ENCODE measurements at regions not wholly inside any gene's neighbourhood (a gene's known extent, or its start where the extent isn't known, plus 50 kb on each side); places are given as distances from the start of the nearest gene placed in this dataset.

DNA sequence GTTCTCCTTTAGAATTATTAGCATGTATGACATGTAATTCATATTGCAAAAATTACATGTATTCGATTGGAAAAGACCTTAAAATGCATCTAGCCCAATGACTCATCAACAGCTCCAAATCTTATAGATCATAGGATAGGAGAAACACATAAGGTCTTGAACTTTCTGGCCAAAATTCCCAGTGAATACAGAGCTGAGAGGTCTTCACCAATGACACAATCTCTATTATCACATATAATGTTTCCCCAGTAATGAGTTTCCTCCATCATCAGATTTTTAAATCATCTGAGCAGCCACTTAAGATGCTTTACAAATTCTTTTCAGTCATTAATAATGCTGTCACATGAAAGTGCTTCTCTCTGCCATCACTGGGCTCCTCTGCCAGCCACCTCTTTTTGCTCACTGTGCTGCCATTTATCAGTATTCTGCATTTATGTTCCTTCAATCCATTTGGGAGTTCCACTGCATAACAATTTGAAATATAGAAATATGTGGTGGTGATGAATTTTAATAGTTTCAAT is 804.9 kb downstream of the SUCLG1 start:
- no peak overlapping the region for H2BK15ac ChIP-seq (replicated peaks; ENCODE audit: low read depth)
- H3K9ac ChIP-seq (ENCODE audit: low read length): no peak overlapping the region
- H3K4me3 ChIP-seq (ENCODE audit: low read length): no peak overlapping the region
- H3K79me2 ChIP-seq (ENCODE audit: control insufficient read depth, insufficient read depth, low read length): no peaks in the 10 kb centered on the region
- no peak overlapping the region for H4K8ac ChIP-seq (ENCODE audit: low read depth, low read length)
- no peak overlapping the region for H3K27ac ChIP-seq (ENCODE audit: low read depth, low read length)
- H3K23ac ChIP-seq (ENCODE audit: low read length): no peak overlapping the region
- DNase-seq: no peak
- no peak overlapping the region for H2BK5ac ChIP-seq (ENCODE audit: low read length)
- H3K4me2 ChIP-seq (ENCODE audit: low read length): no peak overlapping the region
- WGBS (ENCODE audit: extremely low coverage, insufficient coverage, low lambda C conversion rate): no CpG with 5 or more reads among the region's 1 CpG
- H2AK5ac ChIP-seq (ENCODE audit: low read length): no peak overlapping the region
- H3K27me3 ChIP-seq (ENCODE audit: insufficient read depth, low read length, poor library complexity): no peaks in the 10 kb centered on the region
- H3K4ac ChIP-seq (ENCODE audit: low read depth, low read length): no peak overlapping the region
- H2BK120ac ChIP-seq (ENCODE audit: low read depth, low read length): no peak overlapping the region
- no peaks in the 10 kb centered on the region for H3K4me1 ChIP-seq (ENCODE audit: control insufficient read depth, low read depth, low read length)
- no peak overlapping the region for H3K56ac ChIP-seq (ENCODE audit: low read length)
- no peaks in the 10 kb centered on the region for H3K79me1 ChIP-seq (ENCODE audit: low read length)
- no peak overlapping the region for H4K5ac ChIP-seq (ENCODE audit: low read length)
- H3K36me3 ChIP-seq (ENCODE audit: control insufficient read depth, insufficient read depth, low read length): no peaks in the 10 kb centered on the region
- no peak overlapping the region for H3K18ac ChIP-seq (ENCODE audit: low read length)

DNA sequence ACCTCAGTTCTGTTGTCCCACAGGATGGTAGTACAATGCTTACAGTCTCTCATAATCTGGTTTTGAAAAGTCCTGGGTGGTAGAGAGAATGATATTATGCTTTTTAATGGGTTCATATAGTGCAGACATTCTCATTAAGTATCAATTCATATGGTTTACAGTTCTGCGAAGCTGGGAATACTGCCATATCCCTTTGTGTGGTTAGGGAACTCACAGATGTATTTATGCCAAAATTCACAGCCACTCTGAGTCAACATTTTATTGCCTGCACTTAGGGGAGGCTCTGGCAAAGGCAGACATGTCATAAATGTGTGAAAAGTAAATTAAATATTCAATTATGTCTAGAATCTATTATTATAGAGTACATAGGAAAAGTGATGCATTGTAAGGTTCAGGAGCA is 808.2 kb downstream of the SUCLG1 start:
- Histone ChIP-seq H3K36me3 (ENCODE audit: control insufficient read depth, insufficient read depth, low read length) (no peaks in the 10 kb centered on the region), H2AK5ac (ENCODE audit: low read length) (no peak overlapping the region), H3K79me2 (ENCODE audit: control insufficient read depth, insufficient read depth, low read length) (no peaks in the 10 kb centered on the region), H3K9ac (ENCODE audit: low read length) (no peak overlapping the region), H3K56ac (ENCODE audit: low read length) (no peak overlapping the region), H3K27me3 (ENCODE audit: insufficient read depth, low read length, poor library complexity) (no peaks in the 10 kb centered on the region), H3K18ac (ENCODE audit: low read length) (no peak overlapping the region), H3K27ac (ENCODE audit: low read depth, low read length) (no peak overlapping the region), H2BK5ac (ENCODE audit: low read length) (no peak overlapping the region), H2BK15ac (replicated peaks; ENCODE audit: low read depth) (no peak overlapping the region), H3K4me2 (ENCODE audit: low read length) (no peak overlapping the region), H3K4me3 (ENCODE audit: low read length) (no peak overlapping the region), H3K79me1 (ENCODE audit: low read length) (no peaks in the 10 kb centered on the region), H4K8ac (ENCODE audit: low read depth, low read length) (no peak overlapping the region), H3K23ac (ENCODE audit: low read length) (no peak overlapping the region), H3K4ac (ENCODE audit: low read depth, low read length) (no peak overlapping the region), H3K4me1 (ENCODE audit: control insufficient read depth, low read depth, low read length) (no peaks in the 10 kb centered on the region), H2BK120ac (ENCODE audit: low read depth, low read length) (no peak overlapping the region), H4K5ac (ENCODE audit: low read length) (no peak overlapping the region)
- no peak for DNase-seq
- no CpG with 5 or more reads among the region's 1 CpG for WGBS (ENCODE audit: extremely low coverage, insufficient coverage, low lambda C conversion rate)

DNA sequence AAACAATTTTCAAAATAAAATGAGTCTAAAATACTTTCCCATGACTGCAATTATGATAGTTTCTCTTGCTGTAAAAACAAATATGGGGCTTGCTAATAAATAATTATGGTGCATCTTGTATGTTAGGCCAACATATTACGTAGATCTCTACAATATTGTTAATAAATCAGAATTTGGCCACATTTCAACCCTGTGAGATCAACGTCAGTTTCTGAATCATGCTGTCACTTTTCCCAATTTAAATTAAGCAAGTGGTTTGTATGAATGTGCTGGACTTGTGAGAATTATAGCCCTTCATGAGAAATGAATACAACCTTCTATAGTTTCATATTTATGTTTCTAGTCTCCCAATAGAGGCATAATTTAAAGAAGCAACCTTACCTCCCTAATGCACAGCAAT is 808.9 kb downstream of the SUCLG1 start:
- DNase-seq: no peak
- Histone ChIP-seq H3K23ac (ENCODE audit: low read length) (no peak overlapping the region), H3K4me3 (ENCODE audit: low read length) (no peak overlapping the region), H2AK5ac (ENCODE audit: low read length) (no peak overlapping the region), H3K27me3 (ENCODE audit: insufficient read depth, low read length, poor library complexity) (no peaks in the 10 kb centered on the region), H3K36me3 (ENCODE audit: control insufficient read depth, insufficient read depth, low read length) (no peaks in the 10 kb centered on the region), H2BK15ac (replicated peaks; ENCODE audit: low read depth) (no peak overlapping the region), H3K79me1 (ENCODE audit: low read length) (no peaks in the 10 kb centered on the region), H3K56ac (ENCODE audit: low read length) (no peak overlapping the region), H3K79me2 (ENCODE audit: control insufficient read depth, insufficient read depth, low read length) (no peaks in the 10 kb centered on the region), H2BK120ac (ENCODE audit: low read depth, low read length) (no peak overlapping the region), H3K4ac (ENCODE audit: low read depth, low read length) (no peak overlapping the region), H2BK5ac (ENCODE audit: low read length) (no peak overlapping the region), H3K4me1 (ENCODE audit: control insufficient read depth, low read depth, low read length) (no peaks in the 10 kb centered on the region), H4K8ac (ENCODE audit: low read depth, low read length) (no peak overlapping the region), H3K9ac (ENCODE audit: low read length) (no peak overlapping the region), H3K27ac (ENCODE audit: low read depth, low read length) (no peak overlapping the region), H3K18ac (ENCODE audit: low read length) (no peak overlapping the region), H4K5ac (ENCODE audit: low read length) (no peak overlapping the region), H3K4me2 (ENCODE audit: low read length) (no peak overlapping the region)
- no CpG with 5 or more reads among the region's 2 CpGs for WGBS (ENCODE audit: extremely low coverage, insufficient coverage, low lambda C conversion rate)

DNA sequence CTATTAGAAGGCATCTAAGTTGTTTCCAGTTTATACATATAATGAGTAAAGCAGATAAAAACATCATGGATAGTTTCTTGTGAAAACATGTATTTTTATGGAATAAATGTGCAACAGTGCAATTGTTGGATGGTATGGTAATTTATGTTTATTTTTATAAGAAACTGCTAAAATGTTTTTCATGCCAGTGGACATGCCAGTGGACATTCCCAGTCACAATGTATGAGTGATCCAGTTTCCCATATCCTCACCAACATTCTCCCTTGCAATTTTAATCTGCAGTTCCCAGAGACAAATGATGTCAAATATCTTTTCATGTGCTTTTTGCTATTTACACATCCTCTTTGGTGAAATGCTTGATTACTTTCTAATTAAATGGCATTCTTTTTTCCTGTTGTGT is 818.6 kb downstream of the SUCLG1 start:
- Histone ChIP-seq H3K27ac (ENCODE audit: low read depth, low read length) (no peak overlapping the region), H3K4me3 (ENCODE audit: low read length) (no peak overlapping the region), H3K23ac (ENCODE audit: low read length) (no peak overlapping the region), H3K18ac (ENCODE audit: low read length) (no peak overlapping the region), H2BK120ac (ENCODE audit: low read depth, low read length) (no peak overlapping the region), H3K27me3 (ENCODE audit: insufficient read depth, low read length, poor library complexity) (no peaks in the 10 kb centered on the region), H2AK5ac (ENCODE audit: low read length) (no peak overlapping the region), H3K56ac (ENCODE audit: low read length) (no peak overlapping the region), H3K4me1 (ENCODE audit: control insufficient read depth, low read depth, low read length) (no peaks in the 10 kb centered on the region), H3K79me1 (ENCODE audit: low read length) (no peaks in the 10 kb centered on the region), H4K5ac (ENCODE audit: low read length) (no peak overlapping the region), H3K79me2 (ENCODE audit: control insufficient read depth, insufficient read depth, low read length) (no peaks in the 10 kb centered on the region), H3K4ac (ENCODE audit: low read depth, low read length) (no peak overlapping the region), H3K9ac (ENCODE audit: low read length) (no peak overlapping the region), H3K36me3 (ENCODE audit: control insufficient read depth, insufficient read depth, low read length) (no peaks in the 10 kb centered on the region), H2BK15ac (replicated peaks; ENCODE audit: low read depth) (no peak overlapping the region), H4K8ac (ENCODE audit: low read depth, low read length) (no peak overlapping the region), H2BK5ac (ENCODE audit: low read length) (no peak overlapping the region), H3K4me2 (ENCODE audit: low read length) (no peak overlapping the region)
- no peak for DNase-seq

DNA sequence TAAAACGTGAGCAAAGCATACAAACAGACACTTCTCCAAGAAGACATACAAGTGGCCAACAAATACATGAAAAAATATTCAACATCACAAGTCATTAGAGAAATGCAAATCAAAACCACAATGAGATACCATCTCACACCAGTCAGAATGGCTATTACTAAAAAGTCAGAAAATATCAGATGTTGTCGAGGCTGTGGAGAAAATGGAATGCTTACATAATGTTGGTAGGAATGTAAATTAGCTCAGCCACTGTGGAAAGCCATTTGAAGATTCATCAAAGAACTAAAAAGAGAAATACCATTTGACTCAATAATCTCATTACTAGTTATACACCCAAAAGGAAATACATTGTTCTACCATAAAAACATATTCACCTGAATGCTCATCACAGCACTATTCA is 825.7 kb downstream of the SUCLG1 start:
- no peak overlapping the region for H2BK15ac ChIP-seq (replicated peaks; ENCODE audit: low read depth)
- H3K27me3 ChIP-seq (ENCODE audit: insufficient read depth, low read length, poor library complexity): no peaks in the 10 kb centered on the region
- no peak overlapping the region for H3K56ac ChIP-seq (ENCODE audit: low read length)
- no peak overlapping the region for H3K4ac ChIP-seq (ENCODE audit: low read depth, low read length)
- no peaks in the 10 kb centered on the region for H3K36me3 ChIP-seq (ENCODE audit: control insufficient read depth, insufficient read depth, low read length)
- no peak for DNase-seq
- no peak overlapping the region for H4K8ac ChIP-seq (ENCODE audit: low read depth, low read length)
- H2BK5ac ChIP-seq (ENCODE audit: low read length): no peak overlapping the region
- no CpG with 5 or more reads among the region's 2 CpGs for WGBS (ENCODE audit: extremely low coverage, insufficient coverage, low lambda C conversion rate)
- no peak overlapping the region for H3K18ac ChIP-seq (ENCODE audit: low read length)
- H3K4me2 ChIP-seq (ENCODE audit: low read length): no peak overlapping the region
- no peaks in the 10 kb centered on the region for H3K4me1 ChIP-seq (ENCODE audit: control insufficient read depth, low read depth, low read length)
- H3K79me1 ChIP-seq (ENCODE audit: low read length): no peaks in the 10 kb centered on the region
- no peak overlapping the region for H3K23ac ChIP-seq (ENCODE audit: low read length)
- H3K4me3 ChIP-seq (ENCODE audit: low read length): no peak overlapping the region
- no peak overlapping the region for H3K27ac ChIP-seq (ENCODE audit: low read depth, low read length)
- no peak overlapping the region for H3K9ac ChIP-seq (ENCODE audit: low read length)
- H2BK120ac ChIP-seq (ENCODE audit: low read depth, low read length): no peak overlapping the region
- H3K79me2 ChIP-seq (ENCODE audit: control insufficient read depth, insufficient read depth, low read length): no peaks in the 10 kb centered on the region
- H2AK5ac ChIP-seq (ENCODE audit: low read length): no peak overlapping the region
- no peak overlapping the region for H4K5ac ChIP-seq (ENCODE audit: low read length)

DNA sequence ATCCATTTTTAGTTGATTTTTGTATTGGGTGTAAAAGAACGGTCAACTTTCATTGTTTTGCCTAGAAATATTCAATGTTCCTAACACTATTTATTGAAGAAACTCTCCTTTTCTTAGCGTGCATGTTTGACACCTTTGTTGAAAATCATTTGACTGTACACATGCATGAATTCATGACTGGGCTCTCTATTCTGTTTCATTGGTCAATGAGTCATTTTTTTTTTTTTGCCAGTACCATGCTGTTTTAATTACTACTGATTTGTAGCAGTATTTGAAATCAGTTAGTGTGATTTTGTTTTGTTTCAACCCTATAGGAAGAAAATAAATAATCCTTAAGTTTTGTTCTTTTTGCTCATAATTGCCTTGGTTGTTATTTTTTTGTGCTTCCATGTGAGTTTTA is 828.7 kb downstream of the SUCLG1 start:
- Histone ChIP-seq H3K18ac (ENCODE audit: low read length) (no peak overlapping the region), H3K23ac (ENCODE audit: low read length) (no peak overlapping the region), H3K4ac (ENCODE audit: low read depth, low read length) (no peak overlapping the region), H3K4me3 (ENCODE audit: low read length) (no peak overlapping the region), H3K4me1 (ENCODE audit: control insufficient read depth, low read depth, low read length) (no peaks in the 10 kb centered on the region), H2AK5ac (ENCODE audit: low read length) (no peak overlapping the region), H3K9ac (ENCODE audit: low read length) (no peak overlapping the region), H2BK15ac (replicated peaks; ENCODE audit: low read depth) (no peak overlapping the region), H3K4me2 (ENCODE audit: low read length) (no peak overlapping the region), H4K5ac (ENCODE audit: low read length) (no peak overlapping the region), H4K8ac (ENCODE audit: low read depth, low read length) (no peak overlapping the region), H3K36me3 (ENCODE audit: control insufficient read depth, insufficient read depth, low read length) (no peaks in the 10 kb centered on the region), H3K27ac (ENCODE audit: low read depth, low read length) (no peak overlapping the region), H2BK120ac (ENCODE audit: low read depth, low read length) (no peak overlapping the region), H3K79me1 (ENCODE audit: low read length) (no peaks in the 10 kb centered on the region), H3K56ac (ENCODE audit: low read length) (no peak overlapping the region), H3K27me3 (ENCODE audit: insufficient read depth, low read length, poor library complexity) (no peaks in the 10 kb centered on the region), H2BK5ac (ENCODE audit: low read length) (no peak overlapping the region), H3K79me2 (ENCODE audit: control insufficient read depth, insufficient read depth, low read length) (no peaks in the 10 kb centered on the region)
- WGBS (ENCODE audit: extremely low coverage, insufficient coverage, low lambda C conversion rate): no CpG with 5 or more reads among the region's 2 CpGs
- no peak for DNase-seq

Measured in mesendoderm (in vitro differentiated cells).